OCI-LY7 (cell line): ENCODE measurements at regions not wholly inside any gene's neighbourhood (a gene's known extent, or its start where the extent isn't known, plus 50 kb on each side); places are given as distances from the start of the nearest gene placed in this dataset.

ENCODE experiments used
- BruUV-seq: library from RNA; stranded (reverse); fragments of 400-500 nt; replicated peaks from 2 replicates; lab custom pipeline; 2021; lab: Mats Ljungman, UMichigan
- CTCF ChIA-PET: fragments of 300-600 bp; sonication (Branson Sonifier 250); formaldehyde crosslinking; loops from one replicate; lab custom pipeline; 2022; ENCODE audit warnings: antibody characterized with exemption; ENCODE audit not compliant: unreplicated experiment; lab: Charles Lee
- POLR2A ChIA-PET: fragments of 300-600 bp; sonication (Branson Sonifier 250); formaldehyde crosslinking; loops from one replicate; lab custom pipeline; 2022; ENCODE audit warnings: antibody characterized with exemption; lab: Charles Lee
- DNase-seq: peaks from one replicate; pipeline ENCODE4 v3.0.0-alpha.2; 2015; ENCODE audit warnings: low spot score
- H2AFZ ChIP-seq: fragments of 200-600 bp; sonication (generic), shearing (Covaris generic); 2 replicates; pipeline ENCODE4 v1.6.1; 2014; ENCODE audit warnings: mild to moderate bottlenecking, antibody characterized with exemption, low read length, moderate library complexity
- H3K27ac ChIP-seq: fragments of 200-600 bp; sonication (generic); 2 replicates; pipeline ENCODE4 v1.5.1; 2014; ENCODE audit warnings: mixed run types, low read depth, mild to moderate bottlenecking, moderate library complexity, low read length, inconsistent platforms; ENCODE audit not compliant: poor library complexity, severe bottlenecking
- H3K36me3 ChIP-seq: fragments of 200-600 bp; sonication (generic); 2 replicates; pipeline ENCODE4 v1.6.1; 2014; ENCODE audit warnings: mild to moderate bottlenecking, antibody characterized with exemption, low read length, moderate library complexity, mixed read lengths; ENCODE audit not compliant: insufficient read depth
- H3K4me1 ChIP-seq: fragments of 200-600 bp; sonication (generic); 2 replicates; pipeline ENCODE4 v1.5.1; 2014; ENCODE audit warnings: mild to moderate bottlenecking, low read length; ENCODE audit not compliant: insufficient read depth, poor library complexity, severe bottlenecking
- H3K4me2 ChIP-seq: fragments of 200-600 bp; sonication (generic); 2 replicates; pipeline ENCODE4 v1.6.1; 2014; ENCODE audit warnings: mild to moderate bottlenecking, low read length
- H3K4me3 ChIP-seq: fragments of 200-600 bp; sonication (generic); 2 replicates; pipeline ENCODE4 v1.5.1; 2014; ENCODE audit warnings: mild to moderate bottlenecking, low read depth, low read length; ENCODE audit not compliant: poor library complexity, severe bottlenecking
- H3K79me2 ChIP-seq: fragments of 200-600 bp; sonication (generic); 2 replicates; pipeline ENCODE4 v1.6.1; 2016; ENCODE audit warnings: low read depth, mild to moderate bottlenecking, low read length, moderate library complexity, mixed read lengths; ENCODE audit not compliant: insufficient read depth
- H3K9me2 ChIP-seq: fragments of 200-600 bp; sonication (generic); 2 replicates; pipeline ENCODE4 v1.6.1; 2016; ENCODE audit warnings: mild to moderate bottlenecking, low read length, mixed read lengths; ENCODE audit not compliant: insufficient read depth
- H3K9me3 ChIP-seq: fragments of 200-600 bp; sonication (generic); 2 replicates; pipeline ENCODE4 v1.6.1; 2014; ENCODE audit warnings: mild to moderate bottlenecking, mixed run types, low read length, mixed read lengths
- H4K20me1 ChIP-seq: fragments of 200-600 bp; sonication (generic); 2 replicates; pipeline ENCODE4 v1.6.1; 2014; ENCODE audit warnings: mild to moderate bottlenecking, antibody characterized with exemption, low read length, moderate library complexity, mixed read lengths; ENCODE audit not compliant: insufficient read depth
- CTCF ChIP-seq: fragments of 200-600 bp; sonication (generic); conservative IDR thresholded peaks from 2 replicates; pipeline ENCODE4 v1.5.1; 2014; ENCODE audit warnings: mild to moderate bottlenecking, antibody characterized with exemption, low read length, moderate library complexity, mixed read lengths
- EZH2phosphoT487 ChIP-seq: fragments of 200-600 bp; sonication (generic); IDR thresholded peaks from 2 replicates; pipeline ENCODE4 v1.6.1; 2018; ENCODE audit warnings: low read depth, borderline replicate concordance, mild to moderate bottlenecking, mixed run types, antibody characterized with exemption, low read length, moderate library complexity, mixed read lengths
- intact Hi-C: fragments of 100-400 bp; cut with micrococcal nuclease; formaldehyde crosslinking; loops from one replicate; pipeline ENCODE4 v1.10.0; 2022; ENCODE audit not compliant: unreplicated experiment

- BruUV-seq: no TSS peak
Observed at GRCh38 chr5:22916393-22916792, 63.2 kb upstream of the CDH12 start.

GRCh38 chr5:22911019-22911418 lies 57.9 kb upstream of the CDH12 start:
- Histone ChIP-seq H3K36me3 (no peaks in the 10 kb centered on the region), H3K4me3 (no peak overlapping the region), H2AFZ (no peak overlapping the region), H3K9me3 (no peaks in the 10 kb centered on the region), H3K9me2 (no peaks in the 10 kb centered on the region), H3K4me2 (no peak overlapping the region), H3K79me2 (no peaks in the 10 kb centered on the region), H3K4me1 (no peaks in the 10 kb centered on the region), H4K20me1 (no peaks in the 10 kb centered on the region), H3K27ac (no peak overlapping the region)
- POLR2A ChIA-PET: no interaction called here
- intact Hi-C loops: no loop called here
- BruUV-seq: no TSS peak
- CTCF ChIA-PET: no interaction called here
- TF ChIP-seq EZH2phosphoT487: no peak
- no peak for TF ChIP-seq CTCF
- DNase-seq: no peak

More at GRCh38 chr5:22916393-22916792, 63.2 kb upstream of the CDH12 start:
- no peak overlapping the region for H3K27ac ChIP-seq
- POLR2A ChIA-PET: no interaction called here
- intact Hi-C loops: no loop called here
- no peak overlapping the region for H3K4me3 ChIP-seq
- H3K4me2 ChIP-seq: no peak overlapping the region
- no peaks in the 10 kb centered on the region for H3K9me2 ChIP-seq
- DNase-seq: no peak
- H4K20me1 ChIP-seq: no peaks in the 10 kb centered on the region
- TF ChIP-seq EZH2phosphoT487 (no peak), CTCF (no peak)
- CTCF ChIA-PET: no interaction called here
- H3K36me3 ChIP-seq: no peaks in the 10 kb centered on the region
- H3K4me1 ChIP-seq: no peaks in the 10 kb centered on the region
- no peaks in the 10 kb centered on the region for H3K9me3 ChIP-seq
- H2AFZ ChIP-seq: no peak overlapping the region
- H3K79me2 ChIP-seq: no peaks in the 10 kb centered on the region

- H3K79me2 ChIP-seq: no peaks in the 10 kb centered on the region
- H4K20me1 ChIP-seq: no peaks in the 10 kb centered on the region
- H3K9me3 ChIP-seq: no peaks in the 10 kb centered on the region
- no peak overlapping the region for H3K4me3 ChIP-seq
- no peaks in the 10 kb centered on the region for H3K9me2 ChIP-seq
- DNase-seq: no peak
- POLR2A ChIA-PET: no interaction called here
- BruUV-seq: no TSS peak
- H3K27ac ChIP-seq: no peak overlapping the region
- H3K4me2 ChIP-seq: no peak overlapping the region
- CTCF ChIA-PET: no interaction called here
- intact Hi-C loops: no loop called here
- H3K36me3 ChIP-seq: no peaks in the 10 kb centered on the region
- no peak for TF ChIP-seq CTCF
- TF ChIP-seq EZH2phosphoT487: no peak
- H3K4me1 ChIP-seq: no peaks in the 10 kb centered on the region
- no peak overlapping the region for H2AFZ ChIP-seq
Observed at GRCh38 chr5:22910523-22910922, 57.4 kb upstream of the CDH12 start.
